LHCN-M2 (cell line): ENCODE measurements at regions not wholly inside any gene's neighbourhood (a gene's known extent, or its start where the extent isn't known, plus 50 kb on each side); places are given as distances from the start of the nearest gene placed in this dataset.
"Not testable (repeated sequence)": the region's sequence is repeated elsewhere in the genome, so short reads cannot be mapped to it uniquely, and the experiment has no call there.

Experiments used
- DNase-seq: peaks from one replicate; pipeline ENCODE4 v3.0.0-alpha.2; 2012; ENCODE audit warnings: low read depth

- DNase-seq, result no peak
Measured at GRCh38 chr9:3659647-3660046, 133.8 kb upstream of the RFX3 start.

- DNase-seq, result no peak
Measured at GRCh38 chr9:3658964-3659363, 133.2 kb upstream of the RFX3 start.

GRCh38 chr9:3656224-3656623 lies 130.4 kb upstream of the RFX3 start:
- no peak for DNase-seq

- no peak for DNase-seq
Measured at GRCh38 chr9:3650994-3651622, 125.3 kb upstream of the RFX3 start.

GRCh38 chr9:3648722-3649246 lies 123.0 kb upstream of the RFX3 start:
- peak; percentile 4 for DNase-seq

DNA sequence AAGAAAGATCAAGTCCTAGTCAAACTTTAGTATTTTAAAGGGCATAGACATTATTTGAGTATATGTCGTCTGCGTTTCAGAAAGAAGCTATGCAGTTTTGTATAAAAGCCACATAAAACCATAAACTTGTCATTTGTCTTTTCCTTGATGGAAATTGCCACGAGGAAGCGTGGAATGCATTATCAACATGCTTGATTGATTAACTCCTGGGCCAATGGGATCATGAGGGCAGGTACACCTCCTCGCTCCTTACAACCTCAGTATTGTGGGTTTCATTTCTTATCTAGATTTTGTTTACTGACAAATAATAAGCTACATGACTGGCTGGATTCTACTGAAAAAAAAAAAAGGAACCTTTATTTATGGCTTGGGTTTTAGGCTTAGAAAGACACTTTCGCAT lies 122.5 kb upstream of the RFX3 start:
- DNase-seq, result no peak

- DNase-seq, result peak; percentile 4
Measured at GRCh38 chr9:3647652-3648051, 121.9 kb upstream of the RFX3 start.

DNA sequence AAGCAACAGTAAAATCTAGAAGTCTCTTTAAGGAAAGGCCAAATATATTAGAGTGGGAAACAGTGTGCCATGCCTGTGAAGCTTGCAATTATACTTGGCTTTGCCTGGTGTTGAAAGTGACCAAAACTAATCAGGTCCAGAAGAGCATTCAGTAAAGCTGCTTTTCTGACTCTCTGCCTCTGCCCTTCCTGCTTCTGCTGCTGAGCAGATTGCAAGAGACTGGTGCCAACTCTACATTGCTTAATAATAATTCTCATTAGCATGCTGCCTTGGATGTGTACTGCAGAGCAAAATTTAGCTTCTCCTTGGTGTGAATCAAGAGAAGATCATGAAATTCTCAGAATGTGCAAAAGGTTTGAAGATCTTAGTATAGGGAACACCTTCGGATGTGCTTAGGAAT lies 120.4 kb upstream of the RFX3 start:
- DNase-seq, result no peak

DNA sequence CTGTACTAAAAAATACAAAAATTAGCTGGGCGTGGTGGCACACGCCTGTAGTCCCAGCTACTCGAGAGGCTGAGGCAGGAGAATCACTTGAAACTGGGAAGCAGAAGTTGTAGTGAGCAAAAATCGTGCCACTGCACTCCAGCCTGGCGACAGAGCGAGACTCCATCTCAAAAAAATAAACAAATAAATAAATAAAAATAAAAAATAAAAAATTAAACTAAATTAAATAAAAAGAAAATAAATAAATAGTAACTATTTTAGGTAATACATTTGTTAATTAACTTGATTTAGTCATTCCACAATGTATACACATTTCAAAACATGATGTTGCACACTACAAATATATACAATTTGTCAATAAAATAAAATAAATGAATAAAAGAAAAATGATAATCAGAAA lies 116.3 kb upstream of the RFX3 start:
- DNase-seq, result not testable (repeated sequence)

GRCh38 chr9:3629495-3629894 lies 103.7 kb upstream of the RFX3 start:
- no peak for DNase-seq

GRCh38 chr9:3628239-3628638 lies 102.4 kb upstream of the RFX3 start:
- no peak for DNase-seq

- no peak for DNase-seq
Measured at GRCh38 chr9:3608011-3608410, 82.2 kb upstream of the RFX3 start.

GRCh38 chr9:3600672-3601071 lies 74.9 kb upstream of the RFX3 start:
- DNase-seq, result no peak

DNA sequence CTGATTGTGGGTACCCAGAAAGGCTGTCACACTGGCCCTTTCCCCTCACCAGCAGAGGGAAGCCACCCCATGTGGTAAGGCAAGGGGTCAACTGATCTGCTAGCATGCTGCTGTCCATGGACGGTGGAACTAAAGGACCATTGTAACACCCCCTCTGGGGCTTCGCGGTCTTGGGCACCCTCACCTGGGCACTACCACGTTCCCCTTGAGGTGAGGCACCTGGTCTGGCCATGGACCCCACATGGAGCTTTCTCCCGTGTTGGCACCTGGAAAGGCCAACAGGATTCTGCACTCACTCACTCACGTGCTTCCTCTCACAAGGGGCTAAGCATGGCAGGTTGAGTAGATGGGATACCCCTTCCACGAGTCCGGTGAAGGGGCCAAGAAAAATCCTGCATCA lies 72.0 kb upstream of the RFX3 start:
- no peak for DNase-seq

GRCh38 chr9:3586066-3586465 lies 60.3 kb upstream of the RFX3 start:
- DNase-seq, result no peak

DNA sequence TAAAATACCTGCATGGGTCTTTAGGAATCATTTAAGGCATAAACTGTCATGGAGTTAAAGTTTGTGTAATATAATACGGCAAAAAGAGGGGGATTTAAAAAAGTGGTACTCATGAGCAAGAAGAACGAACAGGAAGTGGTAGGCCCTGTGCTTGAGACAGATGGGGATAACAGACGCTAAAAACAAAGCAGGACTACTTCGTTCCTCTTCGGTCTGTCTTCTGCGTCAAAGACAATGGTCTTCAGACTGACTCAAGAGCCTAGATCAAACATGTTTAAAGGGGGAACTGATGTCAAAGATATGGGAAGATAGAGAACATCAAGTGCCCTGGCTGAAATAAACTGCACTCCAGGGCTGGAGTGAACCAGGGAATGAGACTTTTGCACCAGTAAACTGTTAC lies 59.8 kb upstream of the RFX3 start:
- no peak for DNase-seq

DNA sequence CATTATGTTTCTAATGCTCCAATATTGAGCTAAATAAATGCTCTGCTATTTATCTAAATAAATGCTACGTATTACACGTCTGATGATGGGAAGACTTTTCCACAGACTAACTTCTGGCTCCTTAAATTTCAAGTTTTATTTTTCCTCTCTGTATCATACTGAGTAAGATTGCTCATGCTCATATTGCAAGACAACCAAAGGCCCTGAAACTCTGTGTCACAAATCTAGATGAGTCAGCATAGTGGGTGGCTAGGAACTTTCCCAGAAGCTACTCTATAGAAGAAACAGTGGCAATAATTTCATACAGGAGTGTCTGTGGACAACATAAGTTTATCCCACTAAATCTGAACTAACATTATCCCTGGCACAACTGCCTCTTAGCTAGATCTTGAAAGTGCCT lies 53.0 kb upstream of the RFX3 start:
- peak; percentile 77 for DNase-seq

- DNase-seq, result no peak
Measured at GRCh38 chr9:3576328-3576727, 50.5 kb upstream of the RFX3 start.

GRCh38 chr9:3575821-3576220 lies 50.0 kb upstream of the RFX3 start:
- DNase-seq, result no peak
